ENCODE measurements at regions not wholly inside any gene's neighbourhood (a gene's known extent, or its start where the extent isn't known, plus 50 kb on each side); places are given as distances from the start of the nearest gene placed in this dataset.

GRCh38 chr4:124183926-124184325, 528.6 kb downstream of the ANKRD50 start:
- no peaks in the 10 kb centered on the region for H3K9me3 ChIP-seq (ENCODE audit: low read length)

DNA sequence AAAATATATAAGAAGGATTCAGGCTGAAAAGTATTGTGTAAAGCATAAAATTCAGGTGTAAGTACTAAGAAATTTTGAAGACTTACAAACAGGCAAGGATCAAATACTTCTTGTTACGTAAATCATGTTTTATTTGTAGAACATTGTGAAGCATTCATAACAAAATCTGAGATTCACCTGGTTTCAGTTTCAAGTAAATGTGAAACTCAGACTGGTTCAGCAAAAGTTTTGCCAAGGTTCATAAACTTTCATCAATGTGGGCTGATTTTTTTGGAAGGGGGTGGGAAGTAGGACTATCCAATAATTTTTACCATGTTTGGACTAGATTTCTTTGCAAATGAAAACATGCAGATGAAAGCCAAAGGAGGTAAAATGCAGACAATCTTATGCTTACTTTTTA, 527.7 kb downstream of the ANKRD50 start:
- Histone ChIP-seq H3K4me3 (ENCODE audit: low read length) (no peak overlapping the region), H2AFZ (ENCODE audit: low read depth, low read length) (no peak overlapping the region), H3K27ac (ENCODE audit: low read length) (no peak overlapping the region), H3K79me2 (replicated peaks; ENCODE audit: insufficient read depth, low read length) (no peaks in the 10 kb centered on the region), H3K4me2 (ENCODE audit: low read length) (no peak overlapping the region), H4K20me1 (ENCODE audit: insufficient read depth) (no peaks in the 10 kb centered on the region), H3K9ac (ENCODE audit: low read length) (no peak overlapping the region), H3F3A (ENCODE audit: insufficient read depth, low read length, poor library complexity, severe bottlenecking) (no peaks in the 10 kb centered on the region), H3K36me3 (ENCODE audit: insufficient read depth, low read length) (no peaks in the 10 kb centered on the region), H3K27me3 (ENCODE audit: insufficient read depth, low read depth, low read length) (no peaks in the 10 kb centered on the region), H3K9me3 (ENCODE audit: low read length) (no peaks in the 10 kb centered on the region), H3K9me2 (ENCODE audit: insufficient read depth, low read length) (no peaks in the 10 kb centered on the region)
- no peak for TF ChIP-seq EZH2 (IDR thresholded peaks at IDR 0.05; ENCODE audit: borderline replicate concordance, insufficient read depth, low read length, poor library complexity, severe bottlenecking)
- no peak for TF ChIP-seq POLR2AphosphoS5 (IDR thresholded peaks at IDR 0.05)
- TF ChIP-seq RAD21 (conservative IDR thresholded peaks at IDR 0.05): no peak

More at GRCh38 chr4:124183926-124184325, 528.6 kb downstream of the ANKRD50 start:
- H3K36me3 ChIP-seq (ENCODE audit: insufficient read depth, low read length): no peaks in the 10 kb centered on the region
- H3K4me3 ChIP-seq (ENCODE audit: low read length): no peak overlapping the region
- no peaks in the 10 kb centered on the region for H3K9me2 ChIP-seq (ENCODE audit: insufficient read depth, low read length)
- no peak overlapping the region for H3K9ac ChIP-seq (ENCODE audit: low read length)
- no peaks in the 10 kb centered on the region for H3K79me2 ChIP-seq (replicated peaks; ENCODE audit: insufficient read depth, low read length)
- H3K27ac ChIP-seq (ENCODE audit: low read length): no peak overlapping the region
- no peak overlapping the region for H3K4me2 ChIP-seq (ENCODE audit: low read length)
- no peak overlapping the region for H2AFZ ChIP-seq (ENCODE audit: low read depth, low read length)
- no peaks in the 10 kb centered on the region for H4K20me1 ChIP-seq (ENCODE audit: insufficient read depth)
- H3F3A ChIP-seq (ENCODE audit: insufficient read depth, low read length, poor library complexity, severe bottlenecking): no peaks in the 10 kb centered on the region
- TF ChIP-seq EZH2 (IDR thresholded peaks at IDR 0.05; ENCODE audit: borderline replicate concordance, insufficient read depth, low read length, poor library complexity, severe bottlenecking) (no peak), RAD21 (conservative IDR thresholded peaks at IDR 0.05) (no peak), MXI1 (conservative IDR thresholded peaks at IDR 0.05; ENCODE audit: poor library complexity, severe bottlenecking) (no peak), EP300 (conservative IDR thresholded peaks at IDR 0.05; ENCODE audit: poor library complexity, severe bottlenecking) (no peak), SMC3 (conservative IDR thresholded peaks at IDR 0.05; ENCODE audit: poor library complexity) (no peak), POLR2AphosphoS5 (IDR thresholded peaks at IDR 0.05) (no peak), TAF1 (IDR thresholded peaks at IDR 0.05; ENCODE audit: low read depth) (no peak)
- TF ChIP-seq, protein P1, sequence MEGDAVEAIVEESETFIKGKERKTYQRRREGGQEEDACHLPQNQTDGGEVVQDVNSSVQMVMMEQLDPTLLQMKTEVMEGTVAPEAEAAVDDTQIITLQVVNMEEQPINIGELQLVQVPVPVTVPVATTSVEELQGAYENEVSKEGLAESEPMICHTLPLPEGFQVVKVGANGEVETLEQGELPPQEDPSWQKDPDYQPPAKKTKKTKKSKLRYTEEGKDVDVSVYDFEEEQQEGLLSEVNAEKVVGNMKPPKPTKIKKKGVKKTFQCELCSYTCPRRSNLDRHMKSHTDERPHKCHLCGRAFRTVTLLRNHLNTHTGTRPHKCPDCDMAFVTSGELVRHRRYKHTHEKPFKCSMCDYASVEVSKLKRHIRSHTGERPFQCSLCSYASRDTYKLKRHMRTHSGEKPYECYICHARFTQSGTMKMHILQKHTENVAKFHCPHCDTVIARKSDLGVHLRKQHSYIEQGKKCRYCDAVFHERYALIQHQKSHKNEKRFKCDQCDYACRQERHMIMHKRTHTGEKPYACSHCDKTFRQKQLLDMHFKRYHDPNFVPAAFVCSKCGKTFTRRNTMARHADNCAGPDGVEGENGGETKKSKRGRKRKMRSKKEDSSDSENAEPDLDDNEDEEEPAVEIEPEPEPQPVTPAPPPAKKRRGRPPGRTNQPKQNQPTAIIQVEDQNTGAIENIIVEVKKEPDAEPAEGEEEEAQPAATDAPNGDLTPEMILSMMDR (IDR thresholded peaks at IDR 0.05; ENCODE audit: poor library complexity, severe bottlenecking): no peak
- TF ChIP-seq, protein P2, sequence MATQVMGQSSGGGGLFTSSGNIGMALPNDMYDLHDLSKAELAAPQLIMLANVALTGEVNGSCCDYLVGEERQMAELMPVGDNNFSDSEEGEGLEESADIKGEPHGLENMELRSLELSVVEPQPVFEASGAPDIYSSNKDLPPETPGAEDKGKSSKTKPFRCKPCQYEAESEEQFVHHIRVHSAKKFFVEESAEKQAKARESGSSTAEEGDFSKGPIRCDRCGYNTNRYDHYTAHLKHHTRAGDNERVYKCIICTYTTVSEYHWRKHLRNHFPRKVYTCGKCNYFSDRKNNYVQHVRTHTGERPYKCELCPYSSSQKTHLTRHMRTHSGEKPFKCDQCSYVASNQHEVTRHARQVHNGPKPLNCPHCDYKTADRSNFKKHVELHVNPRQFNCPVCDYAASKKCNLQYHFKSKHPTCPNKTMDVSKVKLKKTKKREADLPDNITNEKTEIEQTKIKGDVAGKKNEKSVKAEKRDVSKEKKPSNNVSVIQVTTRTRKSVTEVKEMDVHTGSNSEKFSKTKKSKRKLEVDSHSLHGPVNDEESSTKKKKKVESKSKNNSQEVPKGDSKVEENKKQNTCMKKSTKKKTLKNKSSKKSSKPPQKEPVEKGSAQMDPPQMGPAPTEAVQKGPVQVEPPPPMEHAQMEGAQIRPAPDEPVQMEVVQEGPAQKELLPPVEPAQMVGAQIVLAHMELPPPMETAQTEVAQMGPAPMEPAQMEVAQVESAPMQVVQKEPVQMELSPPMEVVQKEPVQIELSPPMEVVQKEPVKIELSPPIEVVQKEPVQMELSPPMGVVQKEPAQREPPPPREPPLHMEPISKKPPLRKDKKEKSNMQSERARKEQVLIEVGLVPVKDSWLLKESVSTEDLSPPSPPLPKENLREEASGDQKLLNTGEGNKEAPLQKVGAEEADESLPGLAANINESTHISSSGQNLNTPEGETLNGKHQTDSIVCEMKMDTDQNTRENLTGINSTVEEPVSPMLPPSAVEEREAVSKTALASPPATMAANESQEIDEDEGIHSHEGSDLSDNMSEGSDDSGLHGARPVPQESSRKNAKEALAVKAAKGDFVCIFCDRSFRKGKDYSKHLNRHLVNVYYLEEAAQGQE (IDR thresholded peaks at IDR 0.05; ENCODE audit: borderline replicate concordance): no peak
- no peaks in the 10 kb centered on the region for H3K27me3 ChIP-seq (ENCODE audit: insufficient read depth, low read depth, low read length)

- Histone ChIP-seq H4K20me1 (ENCODE audit: insufficient read depth) (no peaks in the 10 kb centered on the region), H3K79me2 (replicated peaks; ENCODE audit: insufficient read depth, low read length) (no peaks in the 10 kb centered on the region), H3K4me2 (ENCODE audit: low read length) (no peak overlapping the region), H3K9me2 (ENCODE audit: insufficient read depth, low read length) (no peaks in the 10 kb centered on the region), H3K9me3 (ENCODE audit: low read length) (no peaks in the 10 kb centered on the region), H2AFZ (ENCODE audit: low read depth, low read length) (no peak overlapping the region), H3F3A (ENCODE audit: insufficient read depth, low read length, poor library complexity, severe bottlenecking) (no peaks in the 10 kb centered on the region), H3K9ac (ENCODE audit: low read length) (no peak overlapping the region), H3K4me3 (ENCODE audit: low read length) (no peak overlapping the region), H3K27me3 (ENCODE audit: insufficient read depth, low read depth, low read length) (no peaks in the 10 kb centered on the region), H3K27ac (ENCODE audit: low read length) (no peak overlapping the region), H3K36me3 (ENCODE audit: insufficient read depth, low read length) (no peaks in the 10 kb centered on the region)
- TF ChIP-seq RAD21 (conservative IDR thresholded peaks at IDR 0.05) (no peak), TAF1 (IDR thresholded peaks at IDR 0.05; ENCODE audit: low read depth) (no peak), SMC3 (conservative IDR thresholded peaks at IDR 0.05; ENCODE audit: poor library complexity) (no peak), MXI1 (conservative IDR thresholded peaks at IDR 0.05; ENCODE audit: poor library complexity, severe bottlenecking) (no peak), EP300 (conservative IDR thresholded peaks at IDR 0.05; ENCODE audit: poor library complexity, severe bottlenecking) (no peak), POLR2AphosphoS5 (IDR thresholded peaks at IDR 0.05) (no peak), EZH2 (IDR thresholded peaks at IDR 0.05; ENCODE audit: borderline replicate concordance, insufficient read depth, low read length, poor library complexity, severe bottlenecking) (no peak)
- TF ChIP-seq, protein P2 (IDR thresholded peaks at IDR 0.05; ENCODE audit: borderline replicate concordance): no peak
- TF ChIP-seq, protein P1 (IDR thresholded peaks at IDR 0.05; ENCODE audit: poor library complexity, severe bottlenecking): no peak
Measured at GRCh38 chr4:124188595-124188994, 523.9 kb downstream of the ANKRD50 start.

All from neural cell (in vitro differentiated cells).